CD4-positive, alpha-beta T cell treated with Interleukin-4 for 4 hours (primary cell): ENCODE measurements at regions not wholly inside any gene's neighbourhood (a gene's known extent, or its start where the extent isn't known, plus 50 kb on each side); places are given as distances from the start of the nearest gene placed in this dataset.
"Not testable (repeated sequence)": the region's sequence is repeated elsewhere in the genome, so short reads cannot be mapped to it uniquely, and the experiment has no call there.

ENCODE experiments used
- DNase-seq: peaks from one replicate; pipeline ENCODE4 v3.0.0-alpha.2; 2020

GRCh38 chr16:6836766-6837165, 495.9 kb upstream of the RBFOX1 start:
- DNase-seq = no peak

- no peak for DNase-seq
Observed at GRCh38 chr16:6835941-6836340, 496.7 kb upstream of the RBFOX1 start.

- DNase-seq = no peak
Observed at GRCh38 chr16:6835516-6835915, 497.1 kb upstream of the RBFOX1 start.

- no peak for DNase-seq
Observed at GRCh38 chr16:6828690-6829089, 504.0 kb upstream of the RBFOX1 start.

DNA sequence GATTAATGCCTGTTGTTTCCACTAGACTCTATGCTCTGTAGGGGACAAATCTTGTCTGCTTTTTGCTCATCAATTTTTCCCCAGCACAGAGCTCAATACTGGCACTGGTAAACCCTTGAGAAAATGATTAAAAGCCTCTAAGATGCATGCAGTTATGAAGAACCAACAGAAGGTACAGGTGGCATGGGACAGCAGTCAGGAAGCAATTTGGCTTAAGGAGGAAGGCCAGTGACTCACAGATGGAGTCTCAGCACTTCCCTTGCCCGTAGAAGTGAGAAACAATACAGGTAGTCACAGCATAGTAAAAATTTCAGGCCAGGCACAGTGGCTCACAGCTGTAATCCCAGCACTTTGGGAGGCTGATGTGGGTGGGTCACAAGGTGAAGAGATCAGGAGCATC, 504.7 kb upstream of the RBFOX1 start:
- DNase-seq = no peak

- DNase-seq = no peak
Observed at GRCh38 chr16:6827267-6827666, 505.4 kb upstream of the RBFOX1 start.

GRCh38 chr16:6822041-6822440, 510.6 kb upstream of the RBFOX1 start:
- DNase-seq = no peak

DNA sequence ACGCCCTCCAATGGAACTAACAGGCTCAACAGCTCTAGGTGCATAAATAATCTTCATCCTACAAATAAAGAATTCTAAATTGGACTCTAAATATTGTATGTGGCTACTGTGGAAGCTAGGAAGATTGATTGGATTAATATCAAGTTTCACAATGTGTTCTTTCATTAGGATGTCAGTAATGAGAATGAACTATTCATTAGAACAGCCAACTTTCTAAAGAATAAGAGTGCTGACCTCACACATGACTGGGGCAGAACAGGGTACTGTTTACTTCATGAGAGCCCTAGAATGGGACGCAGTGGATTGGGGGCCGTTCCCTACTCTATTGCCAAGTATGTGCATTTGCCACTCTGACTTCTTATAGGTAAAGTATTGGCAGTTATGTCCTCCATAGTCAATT, 528.2 kb upstream of the RBFOX1 start:
- DNase-seq = no peak

- DNase-seq = no peak
Observed at GRCh38 chr16:6803176-6803575, 529.5 kb upstream of the RBFOX1 start.

GRCh38 chr16:6797223-6797622, 535.4 kb upstream of the RBFOX1 start:
- no peak for DNase-seq

GRCh38 chr16:6777624-6778023, 555.0 kb upstream of the RBFOX1 start:
- no peak for DNase-seq

DNA sequence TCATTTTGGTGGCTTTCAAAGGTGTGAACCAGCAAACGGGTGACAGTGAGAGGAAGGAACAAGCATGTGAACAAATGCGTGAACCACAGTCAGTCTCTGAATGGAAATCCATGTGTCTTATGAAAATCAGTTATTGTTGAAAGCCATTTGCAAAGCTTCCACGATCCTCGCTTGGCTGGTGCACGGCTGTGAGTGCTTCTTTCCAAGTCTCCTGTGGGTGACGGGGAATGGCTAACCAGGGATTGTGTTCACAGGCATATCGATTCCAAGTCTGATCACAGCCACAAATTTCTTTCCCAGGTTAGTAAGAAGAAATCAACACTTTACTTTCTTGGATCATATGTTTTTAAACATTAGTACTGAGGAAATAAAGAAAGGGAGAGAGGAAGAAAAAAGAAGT, 556.9 kb upstream of the RBFOX1 start:
- DNase-seq = no peak

DNA sequence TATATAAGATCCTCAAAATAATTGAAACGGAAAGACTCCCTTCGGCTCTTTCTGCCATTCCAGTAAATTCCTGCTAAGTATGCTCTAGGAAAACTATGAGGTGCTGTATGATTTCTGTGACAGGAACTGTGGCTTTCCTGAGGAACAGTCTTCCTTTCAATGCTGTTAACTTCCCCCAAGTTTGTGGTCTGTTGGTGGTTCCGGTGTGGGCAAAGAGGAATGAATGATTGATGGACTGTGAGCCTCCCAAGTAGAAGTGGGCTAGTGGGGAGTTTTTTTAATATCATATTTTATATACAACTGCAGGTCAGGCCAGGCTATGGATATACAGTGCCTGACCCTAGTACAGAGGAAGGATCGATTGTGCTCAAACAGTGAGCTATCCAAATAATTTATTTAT, 560.7 kb upstream of the RBFOX1 start:
- DNase-seq = no peak

DNA sequence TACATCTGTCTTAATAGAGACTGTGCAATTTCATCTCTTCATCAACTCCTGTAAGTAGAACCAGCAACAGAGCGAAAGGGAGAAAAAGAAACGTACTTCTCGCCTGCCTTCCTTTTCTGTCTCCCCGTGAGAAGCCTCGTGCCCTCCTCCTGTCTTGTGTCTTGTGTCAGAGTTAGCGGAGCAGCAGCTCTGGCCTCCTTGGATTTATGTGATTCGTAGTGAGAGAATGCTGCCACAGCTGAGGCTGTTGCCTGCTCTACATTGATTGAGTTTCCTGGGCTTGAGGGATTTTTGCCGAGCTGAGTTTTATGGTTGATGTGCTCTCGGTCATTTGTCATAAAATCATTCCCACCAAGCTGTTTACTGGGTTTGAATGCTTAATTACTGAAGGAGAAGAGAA, 579.1 kb upstream of the RBFOX1 start:
- DNase-seq = no peak

DNA sequence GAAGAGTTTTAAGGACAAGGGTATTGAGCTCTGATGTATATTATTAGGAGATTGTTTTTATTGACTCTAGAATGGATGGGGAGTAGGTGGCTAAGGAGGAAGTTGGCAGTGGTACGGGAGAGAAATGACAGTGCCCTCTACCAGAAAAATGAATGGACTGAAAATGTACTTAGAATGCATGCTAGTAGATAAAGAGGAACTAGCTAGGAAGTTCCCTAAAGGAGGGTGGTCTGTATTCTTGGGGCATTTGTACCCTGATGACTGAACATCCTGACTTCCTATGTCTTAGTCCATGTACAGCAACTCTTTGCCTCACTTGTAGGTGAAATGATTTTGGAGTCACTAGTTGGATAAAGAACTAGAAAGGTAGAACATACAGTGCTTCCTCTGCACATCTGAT, 581.5 kb upstream of the RBFOX1 start:
- no peak for DNase-seq

GRCh38 chr16:6749698-6750097, 582.9 kb upstream of the RBFOX1 start:
- no peak for DNase-seq

DNA sequence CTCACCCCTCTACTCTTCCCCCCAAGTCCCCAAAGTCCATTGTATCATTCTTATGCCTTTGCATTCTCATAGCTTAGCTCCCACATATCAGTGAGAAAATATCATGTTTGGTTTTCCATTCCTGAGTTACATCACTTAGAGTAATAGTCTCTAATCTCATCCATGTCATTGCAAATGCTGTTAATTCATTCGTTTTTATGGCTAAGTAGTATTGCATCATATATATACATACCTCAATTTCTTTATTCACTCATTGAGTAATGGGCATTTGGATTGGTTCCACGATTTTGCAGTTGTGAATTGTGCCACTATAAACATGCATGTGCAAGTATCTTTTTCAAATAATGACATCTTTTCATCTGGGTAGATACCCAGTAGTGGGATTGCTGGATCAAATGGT, 596.3 kb upstream of the RBFOX1 start:
- not testable (repeated sequence) for DNase-seq

DNA sequence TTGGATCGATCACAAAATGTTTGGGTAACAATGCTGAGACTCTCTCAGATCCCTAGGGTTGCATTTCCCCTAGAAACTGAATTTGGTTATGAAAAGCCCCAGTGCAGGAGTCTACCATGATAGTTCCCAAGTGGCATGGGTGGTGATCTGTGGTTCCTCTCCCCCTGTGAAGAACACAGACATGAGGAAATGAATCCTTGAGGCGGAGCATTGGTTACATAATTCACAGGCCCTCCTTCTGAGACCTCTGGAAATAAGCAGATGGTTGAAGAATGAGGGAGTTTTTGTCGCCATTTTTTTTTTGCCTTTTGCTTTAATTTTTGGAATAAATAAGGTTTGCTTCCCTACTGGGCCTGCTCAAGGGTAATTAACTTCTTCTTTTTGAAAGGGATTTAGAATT, 597.0 kb upstream of the RBFOX1 start:
- DNase-seq = no peak

DNA sequence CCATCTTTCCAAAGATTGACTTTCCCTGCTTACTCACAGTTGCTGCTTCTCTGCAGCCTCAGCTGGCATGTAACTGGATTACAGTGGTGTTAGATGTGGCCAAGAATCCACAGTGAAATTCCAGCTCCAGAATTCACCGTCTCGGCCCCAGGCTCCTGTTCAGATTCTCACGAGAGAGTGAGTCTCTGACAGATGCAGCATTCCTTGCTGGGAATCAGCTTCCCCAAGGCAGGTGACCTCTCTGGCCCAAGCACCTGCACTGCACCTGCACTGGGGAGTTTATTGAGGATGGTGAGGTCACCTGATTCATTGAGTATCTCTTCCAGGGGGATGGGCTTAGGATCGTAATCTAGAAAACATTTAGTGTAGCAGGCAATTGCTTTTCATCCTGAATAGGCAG, 600.5 kb upstream of the RBFOX1 start:
- no peak for DNase-seq

DNA sequence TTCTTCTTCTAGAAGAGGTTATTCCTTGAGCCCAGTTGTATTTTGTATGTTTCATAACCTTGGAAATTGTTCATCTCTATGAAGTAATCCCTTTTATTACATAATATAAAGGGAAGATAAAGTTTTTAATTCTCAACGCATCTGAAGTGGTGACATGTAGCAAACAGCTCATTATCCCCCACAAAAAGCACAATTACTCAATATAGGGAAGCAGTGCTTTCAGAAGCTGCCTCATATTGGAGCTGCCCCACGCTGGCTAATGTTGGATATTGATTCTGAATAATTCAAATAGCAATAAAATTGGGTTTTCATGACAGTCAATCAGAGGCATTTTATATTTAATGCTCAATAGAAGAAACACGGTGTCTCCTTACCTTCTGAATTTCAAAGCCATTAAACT, 604.3 kb upstream of the RBFOX1 start:
- no peak for DNase-seq

- no peak for DNase-seq
Observed at GRCh38 chr16:6726621-6727020, 606.0 kb upstream of the RBFOX1 start.

- DNase-seq = no peak
Observed at GRCh38 chr16:6725634-6726331, 606.9 kb upstream of the RBFOX1 start.

GRCh38 chr16:6725206-6725605, 607.4 kb upstream of the RBFOX1 start:
- not testable (repeated sequence) for DNase-seq

GRCh38 chr16:6722786-6723185, 609.9 kb upstream of the RBFOX1 start:
- DNase-seq = no peak

- no peak for DNase-seq
Observed at GRCh38 chr16:6714510-6714909, 618.1 kb upstream of the RBFOX1 start.

GRCh38 chr16:6709736-6710135, 622.9 kb upstream of the RBFOX1 start:
- no peak for DNase-seq
